H1 (cell line): ENCODE measurements at regions not wholly inside any gene's neighbourhood (a gene's known extent, or its start where the extent isn't known, plus 50 kb on each side); places are given as distances from the start of the nearest gene placed in this dataset.

ENCODE experiments used
- CTCF ChIA-PET: fragments of 300-600 bp; sonication (Branson Sonifier 250); formaldehyde crosslinking; loops from one replicate; lab custom pipeline; 2021; ENCODE audit not compliant: partially characterized antibody; lab: Charles Lee
- POLR2A ChIA-PET: fragments of 300-600 bp; sonication (Branson Sonifier 250); formaldehyde crosslinking; loops from one replicate; lab custom pipeline; 2021; ENCODE audit warnings: inconsistent platforms; ENCODE audit not compliant: partially characterized antibody; lab: Charles Lee
- DNase-seq, 2 experiments: peaks; one replicate each; pipeline versions ENCODE4 v3.0.0 to v3.0.0-alpha.2; 2010 to 2022; ENCODE audit warnings: low spot score in 2 of 2, low read depth in 1 of 2, mixed read lengths in 1 of 2
- FAIRE-seq: peaks from 2 replicates; lab custom pipeline; 2011; peaks lifted over from hg19 to GRCh38; lab: Jason Lieb, UNC
- H2AFZ ChIP-seq: 2 replicates; pipeline ENCODE4 v1.8.1; 2012; ENCODE audit warnings: low read length, inconsistent platforms
- H2AK5ac ChIP-seq: 2 replicates; pipeline ENCODE4 v1.6.1; 2013; ENCODE audit warnings: low read depth, low read length
- H2BK120ac ChIP-seq: replicated peaks from 2 replicates; pipeline ENCODE3; 2013; ENCODE audit warnings: low read depth, low read length, inconsistent platforms
- H2BK12ac ChIP-seq: 2 replicates; pipeline ENCODE4 v1.6.1; 2013; ENCODE audit warnings: low read depth, low read length
- H2BK15ac ChIP-seq: 2 replicates; pipeline ENCODE4 v1.6.1; 2013; ENCODE audit warnings: low read length
- H2BK20ac ChIP-seq: 2 replicates; pipeline ENCODE4 v1.6.1; 2013; ENCODE audit warnings: low read length
- H2BK5ac ChIP-seq: 2 replicates; pipeline ENCODE4 v1.6.1; 2013; ENCODE audit warnings: low read depth, low read length
- H3K14ac ChIP-seq: 2 replicates; pipeline ENCODE4 v1.6.1; 2013; ENCODE audit warnings: inconsistent platforms; ENCODE audit not compliant: insufficient read length
- H3K18ac ChIP-seq: 2 replicates; pipeline ENCODE4 v1.6.1; 2013; ENCODE audit warnings: low read length; ENCODE audit errors: extremely low read depth
- H3K23ac ChIP-seq: 2 replicates; pipeline ENCODE4 v1.6.1; 2013; ENCODE audit warnings: inconsistent platforms; ENCODE audit not compliant: insufficient read length
- H3K23me2 ChIP-seq: 2 replicates; pipeline ENCODE4 v1.6.1; 2013; ENCODE audit warnings: low read depth, low read length
- H3K27ac ChIP-seq: 2 replicates; pipeline ENCODE4 v1.6.1; 2011; ENCODE audit warnings: low read depth, low read length, inconsistent platforms
- H3K27me3 ChIP-seq, 4 experiments: replicated peaks in 1 of 4; 1 replicate in 1 of 4; 2 replicates in 3 of 4; pipeline versions ENCODE4 v1.6.1 to v1.8.1; 2011 to 2013; ENCODE audit warnings: low read length in 3 of 4, mild to moderate bottlenecking in 3 of 4, inconsistent platforms in 2 of 4, mixed read lengths in 2 of 4, moderate library complexity in 1 of 4; ENCODE audit not compliant: control insufficient read depth in 3 of 4, insufficient read depth in 3 of 4; ENCODE audit errors: extremely low read depth in 1 of 4
- H3K36me3 ChIP-seq, 4 experiments: 2 replicates each; pipeline versions ENCODE4 v1.6.1 to v1.8.1; 2011 to 2013; ENCODE audit warnings: mild to moderate bottlenecking in 4 of 4, low read length in 3 of 4, moderate library complexity in 2 of 4, control low read depth in 1 of 4, inconsistent platforms in 1 of 4; ENCODE audit not compliant: insufficient read depth in 4 of 4, control insufficient read depth in 2 of 4
- H3K4ac ChIP-seq: replicated peaks from 2 replicates; pipeline ENCODE3; 2013; ENCODE audit warnings: low read length, low read depth, mixed read lengths, inconsistent platforms; ENCODE audit not compliant: insufficient read length
- H3K4me1 ChIP-seq, 4 experiments: replicated peaks in 1 of 4; 1 replicate in 1 of 4; 2 replicates in 3 of 4; pipeline versions ENCODE4 v1.6.1 to v1.8.1; 2011 to 2013; ENCODE audit warnings: low read length in 3 of 4, inconsistent platforms in 2 of 4, mixed read lengths in 1 of 4; ENCODE audit not compliant: insufficient read depth in 4 of 4, control insufficient read depth in 3 of 4
- H3K4me2 ChIP-seq, 2 experiments: 2 replicates each; pipeline versions ENCODE4 v1.6.1 to v1.8.1; 2011 to 2013; ENCODE audit warnings: low read depth in 2 of 2, low read length in 2 of 2, control low read depth in 1 of 2, inconsistent platforms in 1 of 2, mild to moderate bottlenecking in 1 of 2; ENCODE audit not compliant: insufficient read depth in 1 of 2
- H3K4me3 ChIP-seq, 4 experiments: fragments of 200-600, 300-600 bp in 1 of 4; sonication (generic), shearing (Covaris generic), sonication (Bioruptor Twin) in 1 of 4; 2 replicates each; pipeline versions ENCODE4 v1.5.1 to v1.8.1; 2011 to 2016; ENCODE audit warnings: low read length in 4 of 4, low read depth in 3 of 4, control low read depth in 2 of 4, inconsistent platforms in 2 of 4, mild to moderate bottlenecking in 2 of 4, mixed read lengths in 1 of 4, moderate library complexity in 1 of 4; ENCODE audit not compliant: insufficient read depth in 2 of 4; ENCODE audit errors: extremely low read depth in 1 of 4
- H3K56ac ChIP-seq: replicated peaks from 2 replicates; pipeline ENCODE3; 2013; ENCODE audit warnings: low read depth, mild to moderate bottlenecking, mixed read lengths, low read length, inconsistent platforms; ENCODE audit not compliant: insufficient read length
- H3K79me1 ChIP-seq: 2 replicates; pipeline ENCODE4 v1.6.1; 2013; ENCODE audit warnings: low read depth, low read length, control low read depth
- H3K79me2 ChIP-seq, 2 experiments: 2 replicates each; pipeline versions ENCODE4 v1.6.1 to v1.8.1; 2012 to 2013; ENCODE audit warnings: low read length in 2 of 2, mild to moderate bottlenecking in 2 of 2, inconsistent platforms in 1 of 2; ENCODE audit not compliant: insufficient read depth in 2 of 2, control insufficient read depth in 1 of 2
- H3K9ac ChIP-seq, 4 experiments: replicated peaks in 1 of 4; 1 replicate in 1 of 4; 2 replicates in 3 of 4; pipeline versions ENCODE4 v1.6.1 to v1.8.1; 2011 to 2013; ENCODE audit warnings: low read depth in 3 of 4, low read length in 3 of 4, control low read depth in 2 of 4, mild to moderate bottlenecking in 2 of 4, moderate library complexity in 2 of 4, inconsistent platforms in 1 of 4; ENCODE audit errors: extremely low read depth in 1 of 4
- H3K9me3 ChIP-seq, 2 experiments: 2 replicates each; pipeline versions ENCODE4 v1.6.1 to v1.8.1; 2012 to 2013; ENCODE audit warnings: mild to moderate bottlenecking in 2 of 2, moderate library complexity in 2 of 2, control low read depth in 1 of 2, inconsistent platforms in 1 of 2, low read depth in 1 of 2, low read length in 1 of 2, mixed read lengths in 1 of 2; ENCODE audit not compliant: insufficient read depth in 2 of 2
- H4K20me1 ChIP-seq, 2 experiments: replicated peaks in 1 of 2; 2 replicates each; pipeline versions ENCODE3 to v1.8.1; 2011 to 2013; ENCODE audit warnings: inconsistent platforms in 2 of 2, low read length in 2 of 2, mild to moderate bottlenecking in 1 of 2; ENCODE audit not compliant: insufficient read depth in 2 of 2, control insufficient read depth in 1 of 2
- H4K5ac ChIP-seq: 2 replicates; pipeline ENCODE4 v1.6.1; 2013; ENCODE audit warnings: low read length, low read depth, mixed read lengths, inconsistent platforms; ENCODE audit not compliant: insufficient read length
- H4K8ac ChIP-seq: 2 replicates; pipeline ENCODE4 v1.8.0; 2013; ENCODE audit warnings: mild to moderate bottlenecking, moderate library complexity, low read length, inconsistent platforms; ENCODE audit not compliant: insufficient read depth; ENCODE audit errors: extremely low read depth
- H4K91ac ChIP-seq: replicated peaks from 2 replicates; pipeline ENCODE3; 2013; ENCODE audit warnings: low read length, mixed read lengths, inconsistent platforms; ENCODE audit not compliant: insufficient read length
- ATF3 ChIP-seq: IDR thresholded peaks from 2 replicates; pipeline ENCODE4 v1.6.1; 2011; ENCODE audit warnings: low read depth, mild to moderate bottlenecking, low read length; ENCODE audit not compliant: insufficient read depth
- CHD1 ChIP-seq: IDR thresholded peaks from 2 replicates; pipeline ENCODE4 v1.6.1; 2012; ENCODE audit warnings: low read depth, low read length, improper control_type of control experiment
- GABPA ChIP-seq: IDR thresholded peaks from 2 replicates; pipeline ENCODE4 v1.6.1; 2011; ENCODE audit warnings: mild to moderate bottlenecking, low read length, moderate library complexity, borderline replicate concordance; ENCODE audit not compliant: insufficient read depth
- HDAC6 ChIP-seq: IDR thresholded peaks from one replicate; pipeline ENCODE4 v1.7.1; 2012; ENCODE audit warnings: low read depth, mild to moderate bottlenecking, inconsistent platforms, low read length, moderate library complexity
- POLR2A ChIP-seq, 2 experiments: IDR thresholded peaks; 1 replicate in 1 of 2; 2 replicates in 1 of 2; pipeline ENCODE4 v1.6.1; 2011; ENCODE audit warnings: low read depth in 2 of 2, low read length in 2 of 2, mild to moderate bottlenecking in 2 of 2; ENCODE audit errors: control extremely low read depth in 1 of 2
- POLR2AphosphoS5 ChIP-seq: IDR thresholded peaks from 2 replicates; pipeline ENCODE4 v1.6.1; 2011; ENCODE audit warnings: low read depth, low read length
- RAD21 ChIP-seq, 2 experiments: IDR thresholded peaks in 1 of 2; conservative IDR thresholded peaks in 1 of 2; 2 replicates each; pipeline ENCODE4 v1.6.1; 2011; ENCODE audit warnings: low read depth in 2 of 2, low read length in 2 of 2, improper control_type of control experiment in 1 of 2, inconsistent platforms in 1 of 2, mild to moderate bottlenecking in 1 of 2, moderate library complexity in 1 of 2
- SIRT6 ChIP-seq: IDR thresholded peaks from one replicate; pipeline ENCODE4 v1.7.1; 2012; ENCODE audit warnings: low read length, inconsistent platforms
- SRF ChIP-seq: IDR thresholded peaks from 2 replicates; pipeline ENCODE4 v1.6.1; 2011; ENCODE audit warnings: mild to moderate bottlenecking, low read depth, low read length, moderate library complexity
- TAF1 ChIP-seq: IDR thresholded peaks from 2 replicates; pipeline ENCODE4 v1.6.1; 2011; ENCODE audit warnings: mild to moderate bottlenecking, low read depth, low read length
- ZNF274 ChIP-seq: IDR thresholded peaks from 2 replicates; pipeline ENCODE4 v1.7.0; 2012; ENCODE audit warnings: low read length, borderline replicate concordance; ENCODE audit errors: extremely low read depth
- TF ChIP-seq, protein P1 (sequence below): IDR thresholded peaks from 2 replicates; pipeline ENCODE4 v1.6.1; 2012; ENCODE audit warnings: inconsistent platforms

GRCh38 chr15:36254426-36254825 lies 325.0 kb upstream of the CDIN1 start:
- Histone ChIP-seq H2BK5ac (no peak overlapping the region), H3K27me3 (no peaks in the 10 kb centered on the region), H3K4me2 (no peak overlapping the region), H4K20me1 (no peaks in the 10 kb centered on the region), H2BK15ac (no peak overlapping the region), H4K8ac (no peak overlapping the region), H3K9ac (no peak overlapping the region), H3K36me3 (no peaks in the 10 kb centered on the region), H3K14ac (no peak overlapping the region), H3K56ac (no peak overlapping the region), H2AK5ac (no peak overlapping the region), H3K4me3 (no peak overlapping the region), H3K79me1 (no peaks in the 10 kb centered on the region), H2BK120ac (no peak overlapping the region), H3K27ac (no peak overlapping the region), H3K79me2 (no peaks in the 10 kb centered on the region), H4K91ac (no peak overlapping the region), H2BK20ac (no peak overlapping the region), H2AFZ (no peak overlapping the region), H3K9me3 (no peaks in the 10 kb centered on the region), H3K23me2 (no peaks in the 10 kb centered on the region), H2BK12ac (no peak overlapping the region), H4K5ac (no peak overlapping the region), H3K4ac (no peak overlapping the region), H3K23ac (no peak overlapping the region), H3K18ac (no peak overlapping the region), H3K4me1 (no peaks in the 10 kb centered on the region)
- POLR2A ChIA-PET: no interaction called here
- DNase-seq (no peak), FAIRE-seq (no peak)
- CTCF ChIA-PET: interaction anchor here (0.6 kb wide), 1 partner anchor 47 kb away, joined by 3 read pairs; no protein-coding TSS in a partner anchor
- TF ChIP-seq POLR2A (IDR thresholded peaks at IDR 0.05; ENCODE audit: control extremely low read depth in 1 of 2, low read depth in 2 of 2, low read length in 2 of 2) (no peak), TAF1 (no peak), CHD1 (no peak), HDAC6 (no peak), POLR2AphosphoS5 (no peak), ATF3 (no peak), RAD21 (IDR thresholded peaks at IDR 0.05 in 1 of 2, conservative IDR thresholded peaks at IDR 0.05 in 1 of 2; ENCODE audit: low read depth in 2 of 2, low read length in 2 of 2) (no peak), GABPA (no peak), SRF (no peak), SIRT6 (no peak), ZNF274 (no peak)
- TF ChIP-seq, protein P1, sequence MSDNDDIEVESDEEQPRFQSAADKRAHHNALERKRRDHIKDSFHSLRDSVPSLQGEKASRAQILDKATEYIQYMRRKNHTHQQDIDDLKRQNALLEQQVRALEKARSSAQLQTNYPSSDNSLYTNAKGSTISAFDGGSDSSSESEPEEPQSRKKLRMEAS: no peak
